Epithelial cell of proximal tubule (primary cell): ENCODE measurements at regions not wholly inside any gene's neighbourhood (a gene's known extent, or its start where the extent isn't known, plus 50 kb on each side); places are given as distances from the start of the nearest gene placed in this dataset.

Source experiments
- DNase-seq: peaks from one replicate; pipeline ENCODE4 v3.0.0-alpha.2; 2011; ENCODE audit warnings: low read depth
- H3K4me3 ChIP-seq: 2 replicates; pipeline ENCODE4 v1.5.1; 2011; ENCODE audit warnings: low read depth, mild to moderate bottlenecking, low read length
- CTCF ChIP-seq: conservative IDR thresholded peaks from 2 replicates; pipeline ENCODE4 v1.5.1; 2012; ENCODE audit warnings: low read depth, mild to moderate bottlenecking, low read length

- TF ChIP-seq CTCF = peak; percentile 85
- H3K4me3 ChIP-seq = no peak overlapping the region
- no peak for DNase-seq
Observed at GRCh38 chr14:32254952-32255679, 52.0 kb upstream of the RNU6-8 start.

DNA sequence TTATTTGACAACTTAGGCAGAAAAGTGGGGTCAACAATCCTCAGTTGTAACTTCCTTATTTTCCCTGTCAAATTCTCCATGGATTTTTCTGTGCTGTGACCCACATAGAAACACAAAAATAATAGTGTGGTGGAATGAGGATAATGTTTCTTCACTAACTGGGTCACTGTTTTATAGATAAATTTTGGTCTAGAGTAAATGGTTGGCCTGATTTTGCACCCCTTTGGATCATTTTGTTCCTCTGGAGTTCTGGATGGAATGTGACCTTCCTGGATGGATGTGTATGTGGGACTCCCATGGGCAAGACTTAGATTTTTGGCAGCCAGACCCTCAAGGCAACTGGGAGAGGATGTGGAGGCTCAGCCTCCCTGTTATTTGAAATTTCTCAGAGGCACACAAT lies 52.7 kb upstream of the RNU6-8 start:
- DNase-seq = no peak
- no peak overlapping the region for H3K4me3 ChIP-seq
- no peak for TF ChIP-seq CTCF

- DNase-seq = no peak
- TF ChIP-seq CTCF = no peak
- H3K4me3 ChIP-seq = no peak overlapping the region
Observed at GRCh38 chr14:32256576-32256975, 53.5 kb upstream of the RNU6-8 start.

DNA sequence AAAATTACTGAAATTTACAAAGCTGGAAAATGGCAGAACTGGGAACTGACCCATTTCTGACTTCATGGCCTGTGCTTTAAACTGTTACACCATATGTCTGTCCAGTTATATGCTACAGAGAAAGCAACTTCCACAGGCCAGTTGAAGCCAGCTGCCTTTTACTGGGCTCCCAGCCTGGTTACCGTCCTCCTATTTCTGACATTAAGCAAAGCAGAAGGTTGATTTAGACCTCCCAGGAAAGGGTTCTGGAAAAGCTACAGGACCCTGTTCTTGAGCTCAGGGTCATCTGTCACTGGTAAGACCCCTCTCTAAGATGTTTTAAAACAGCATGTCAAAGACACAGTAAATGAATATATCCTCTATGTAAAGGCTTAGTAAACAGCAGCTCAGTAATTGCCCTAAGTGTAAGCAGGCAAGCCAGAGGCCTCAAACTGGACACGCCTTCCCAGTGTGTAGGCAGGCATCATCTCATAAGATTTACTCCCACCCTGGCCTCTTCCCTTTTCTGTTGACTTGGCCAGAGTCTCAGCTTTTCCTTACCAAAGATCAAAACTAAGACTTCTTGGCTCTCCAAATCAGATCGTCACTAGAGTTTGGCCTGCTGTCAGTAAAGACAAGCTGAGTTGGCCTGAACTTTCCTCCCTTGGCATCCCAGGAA lies 55.4 kb upstream of the RNU6-8 start:
- TF ChIP-seq CTCF = no peak
- no peak for DNase-seq
- H3K4me3 ChIP-seq = no peak overlapping the region

GRCh38 chr14:32259368-32260013 lies 56.4 kb upstream of the RNU6-8 start:
- no peak overlapping the region for H3K4me3 ChIP-seq
- peak; percentile 39 for DNase-seq
- no peak for TF ChIP-seq CTCF

DNA sequence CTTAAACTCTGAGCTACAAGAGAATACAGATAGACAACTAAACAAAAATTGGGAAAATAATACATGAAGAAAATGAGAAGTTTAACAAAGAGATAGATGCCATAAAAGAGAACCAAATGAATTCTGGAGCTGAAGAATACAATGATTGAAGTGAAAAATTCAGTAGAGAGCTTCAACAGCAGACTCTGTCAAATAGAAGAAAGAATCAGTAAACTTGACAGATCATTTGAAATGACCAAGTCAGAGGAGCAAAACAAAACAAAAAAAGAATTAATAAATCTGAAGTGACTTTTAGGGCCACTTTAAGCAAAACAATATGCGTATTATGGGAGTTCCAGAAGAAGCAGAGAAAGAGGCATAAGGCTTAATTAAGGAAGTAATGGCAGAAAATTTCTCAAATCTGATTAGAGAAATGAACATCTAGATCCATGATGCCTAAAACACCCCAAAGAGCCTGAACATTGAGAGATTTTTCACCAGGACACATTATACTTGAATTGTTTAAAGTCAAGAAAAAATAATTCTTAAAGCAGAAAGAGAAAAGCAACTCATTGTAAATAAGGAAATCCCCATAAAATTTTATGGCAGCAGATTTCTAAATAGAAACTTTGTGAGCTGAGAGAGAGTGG lies 61.0 kb upstream of the RNU6-8 start:
- no peak overlapping the region for H3K4me3 ChIP-seq
- TF ChIP-seq CTCF = no peak
- DNase-seq = no peak
